GM19351 (cell line): ENCODE measurements at regions not wholly inside any gene's neighbourhood (a gene's known extent, or its start where the extent isn't known, plus 50 kb on each side); places are given as distances from the start of the nearest gene placed in this dataset.

ENCODE experiments used
- ATAC-seq: cut with Tn5 transposase; IDR thresholded peaks from one replicate; pipeline ENCODE4 v1.9.1; 2021; ENCODE audit warnings: mild to moderate bottlenecking, moderate library complexity; ENCODE audit not compliant: unreplicated experiment

DNA sequence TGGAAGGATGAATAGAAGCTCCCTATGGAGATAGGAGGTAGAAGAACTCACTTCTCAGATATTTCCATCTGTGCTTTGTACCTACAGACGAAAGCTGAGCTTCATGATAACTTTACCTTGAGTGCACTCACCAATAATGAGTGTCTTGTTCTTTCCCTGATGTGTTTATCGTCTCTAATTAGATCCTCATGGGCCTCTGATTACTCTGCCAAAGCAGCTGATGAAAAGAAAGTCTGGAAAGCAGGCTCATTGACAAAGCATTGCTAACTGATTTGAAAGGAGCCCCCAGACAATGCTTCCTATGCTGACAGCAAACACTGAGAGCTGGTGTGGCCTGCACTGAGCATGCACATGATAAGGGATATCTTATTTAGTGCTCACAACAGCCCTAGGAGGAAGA is 183.9 kb upstream of the GHITM start:
- no peak for ATAC-seq

- no peak for ATAC-seq
Measured at GRCh38 chr10:83957168-83957947, 182.0 kb upstream of the GHITM start.

DNA sequence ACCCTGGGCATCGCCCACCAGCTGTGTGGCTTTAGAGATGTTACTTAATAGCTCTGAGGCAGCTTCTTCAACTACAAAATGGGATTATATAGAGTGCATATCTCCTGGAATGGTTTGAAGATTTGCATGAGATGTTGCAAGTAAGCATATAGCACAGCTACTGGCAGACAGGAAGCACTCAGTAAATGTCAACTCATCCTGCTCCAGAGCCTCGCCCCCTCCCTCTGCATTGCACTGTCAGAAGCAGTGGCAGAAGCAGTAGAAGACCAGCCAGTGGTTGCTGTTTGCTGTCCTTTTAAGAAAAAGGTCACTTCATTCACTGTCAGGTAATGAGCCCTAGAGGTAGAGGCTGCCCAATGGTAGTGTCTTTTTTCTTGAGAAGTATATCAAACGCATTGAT is 180.0 kb upstream of the GHITM start:
- ATAC-seq: no peak

DNA sequence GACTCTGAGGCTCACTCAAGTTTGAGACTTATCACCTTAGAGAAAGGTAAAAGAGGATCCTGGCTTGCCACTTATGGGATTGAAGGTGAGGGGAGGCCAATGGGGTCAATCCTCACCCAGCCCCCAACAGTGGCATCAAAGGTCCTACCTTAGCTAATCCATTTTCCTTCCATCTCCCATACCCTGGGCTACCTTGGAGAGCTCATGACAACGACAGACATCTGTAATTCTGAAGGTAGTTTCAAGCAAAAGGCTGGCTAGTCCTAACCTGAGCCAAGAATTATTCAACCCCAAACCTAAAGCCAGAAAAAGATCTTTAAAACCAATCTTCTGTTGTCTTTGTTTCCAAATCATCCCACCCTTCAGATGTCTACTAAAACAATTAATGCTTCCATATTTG is 179.2 kb upstream of the GHITM start:
- no peak for ATAC-seq

- no peak for ATAC-seq
Measured at GRCh38 chr10:83961620-83962019, 177.7 kb upstream of the GHITM start.

- no peak for ATAC-seq
Measured at GRCh38 chr10:83963446-83963845, 175.9 kb upstream of the GHITM start.

DNA sequence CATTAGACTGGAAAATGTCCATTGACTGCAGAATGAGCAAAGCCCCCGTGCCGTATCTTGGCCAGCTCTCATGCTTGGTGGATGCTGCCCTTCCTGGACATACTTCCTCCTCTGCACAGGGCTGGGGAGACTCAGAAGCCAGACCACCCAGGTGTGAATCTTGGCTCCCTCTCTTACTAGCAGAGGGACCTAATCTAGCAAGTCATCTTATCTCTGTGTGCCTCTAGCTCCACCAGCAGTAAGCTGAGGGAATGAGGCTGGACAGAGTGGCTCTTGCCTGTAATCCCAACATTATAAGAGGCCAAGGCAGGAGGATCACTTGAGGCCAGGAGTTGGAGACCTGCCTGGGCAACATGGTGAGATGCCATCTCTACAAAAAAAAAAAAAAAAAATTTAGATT is 173.8 kb upstream of the GHITM start:
- no peak for ATAC-seq

DNA sequence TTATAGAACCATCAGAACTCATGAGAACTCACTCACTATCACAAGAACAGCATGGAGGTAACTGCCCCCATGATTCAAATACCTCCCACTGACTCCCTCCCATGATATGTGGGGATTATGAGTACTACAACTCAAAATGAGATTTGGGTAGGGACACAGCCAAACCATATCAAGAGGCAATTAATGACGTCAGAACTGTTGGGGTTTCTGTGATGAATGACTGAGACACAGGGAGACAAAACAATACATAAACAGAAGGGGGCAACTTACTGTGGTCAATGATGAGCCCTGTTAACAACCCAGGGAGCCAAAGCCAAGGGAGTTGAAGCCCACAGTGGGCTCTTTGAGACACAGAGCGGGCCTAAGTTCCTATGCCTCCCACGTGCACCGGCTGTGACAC is 171.3 kb upstream of the GHITM start:
- no peak for ATAC-seq

- no peak for ATAC-seq
Measured at GRCh38 chr10:83978681-83979383, 160.5 kb upstream of the GHITM start.

DNA sequence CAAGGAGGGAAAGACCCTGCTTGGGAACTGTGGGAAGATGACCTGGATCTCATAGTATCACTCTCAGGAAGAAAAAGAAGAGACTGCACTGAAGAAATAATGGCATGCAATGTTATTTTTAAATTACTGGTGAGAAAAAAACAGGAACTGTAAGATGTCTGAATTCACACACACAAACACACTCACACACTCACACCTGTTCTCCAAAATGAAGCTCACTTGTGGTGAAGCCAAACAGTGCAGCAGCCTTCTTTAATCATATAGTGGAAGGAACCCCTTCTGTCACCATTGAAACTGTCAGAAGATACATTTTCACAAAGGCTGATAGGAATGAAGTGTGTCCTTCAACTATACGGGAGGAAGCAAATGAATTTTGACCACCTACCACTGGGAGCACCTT is 156.5 kb upstream of the GHITM start:
- ATAC-seq: peak; percentile 62

- ATAC-seq: no peak
Measured at GRCh38 chr10:83983578-83984255, 155.6 kb upstream of the GHITM start.

DNA sequence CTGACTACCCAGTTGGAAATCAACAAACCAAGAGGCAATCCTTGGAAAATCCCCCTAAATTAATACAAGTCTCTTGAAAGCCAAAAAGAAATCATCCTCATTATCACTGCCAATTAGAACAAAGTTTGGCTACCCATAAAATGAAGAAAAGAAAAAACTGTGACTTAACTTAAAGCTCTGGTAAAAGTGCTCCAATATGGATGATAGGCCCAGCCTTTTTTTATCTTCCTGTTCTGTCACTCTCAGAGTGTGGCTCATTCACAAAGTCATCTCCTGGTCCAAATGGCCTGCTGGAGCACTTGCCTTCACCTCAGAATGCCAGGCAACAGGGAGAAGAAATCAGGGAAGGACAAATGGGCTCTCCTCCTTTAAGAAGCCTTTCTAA is 155.1 kb upstream of the GHITM start:
- ATAC-seq: no peak

GRCh38 chr10:83986800-83987199 is 152.5 kb upstream of the GHITM start:
- ATAC-seq: no peak

DNA sequence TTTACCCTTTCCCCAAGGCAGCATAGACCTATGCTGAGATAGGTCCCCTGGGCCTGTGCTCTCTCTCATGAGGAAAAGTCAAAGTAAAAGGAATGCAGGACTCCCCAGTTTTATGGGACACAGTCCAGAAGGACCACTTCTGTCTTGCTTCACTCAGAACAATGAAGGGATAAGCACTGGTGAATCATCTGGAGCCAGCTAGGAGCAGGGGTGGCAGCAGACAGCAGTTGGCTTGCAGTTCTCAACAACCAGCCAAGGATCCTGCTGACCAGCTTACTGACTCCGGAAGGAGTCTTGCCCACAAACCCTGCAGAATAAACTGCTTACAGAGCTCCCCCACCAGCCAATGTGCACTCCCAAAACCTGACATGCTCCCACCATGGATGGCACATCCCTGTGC is 152.1 kb upstream of the GHITM start:
- ATAC-seq: no peak

DNA sequence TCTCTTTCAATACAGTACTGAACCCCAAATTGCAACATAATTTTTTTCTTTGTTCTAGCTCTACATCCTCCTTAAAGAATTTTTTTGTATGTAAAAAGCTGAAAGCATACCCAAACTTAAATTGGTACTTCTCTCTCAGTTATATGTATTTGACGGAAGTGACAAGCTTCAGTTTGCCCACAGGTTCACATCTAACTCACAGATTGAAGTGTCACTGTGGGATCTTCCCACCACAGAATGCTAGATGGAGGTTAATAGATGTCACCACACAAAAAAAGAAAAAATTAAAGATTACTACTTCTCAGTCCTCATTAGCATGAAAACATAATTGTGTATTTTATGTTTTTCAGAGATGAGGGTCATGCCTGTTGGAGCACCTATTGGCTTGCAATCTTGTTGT is 150.9 kb upstream of the GHITM start:
- no peak for ATAC-seq

GRCh38 chr10:83990126-83990525 is 149.2 kb upstream of the GHITM start:
- peak; percentile 92 for ATAC-seq

GRCh38 chr10:83991986-83992753 is 147.1 kb upstream of the GHITM start:
- peak; percentile 39 for ATAC-seq

DNA sequence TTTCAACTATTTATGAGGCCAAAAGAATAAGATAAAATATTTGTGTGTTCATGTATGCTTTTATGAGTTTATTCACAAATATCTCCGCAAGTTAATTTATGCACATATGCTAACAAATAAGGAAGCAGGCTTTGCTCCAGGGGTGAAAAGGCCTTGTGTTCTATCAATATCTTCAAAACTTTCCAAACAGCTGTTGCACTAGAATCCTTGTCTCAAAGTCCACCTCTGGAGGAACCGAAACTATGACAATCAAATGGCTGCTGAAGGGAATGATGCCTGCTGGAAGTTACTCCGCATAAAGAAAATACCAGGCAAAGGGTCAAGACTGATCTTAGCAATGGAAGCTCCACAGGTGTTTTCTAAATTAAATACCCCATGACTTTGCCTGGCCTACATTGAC is 145.0 kb upstream of the GHITM start:
- no peak for ATAC-seq

GRCh38 chr10:83995738-83996331 is 143.5 kb upstream of the GHITM start:
- no peak for ATAC-seq

DNA sequence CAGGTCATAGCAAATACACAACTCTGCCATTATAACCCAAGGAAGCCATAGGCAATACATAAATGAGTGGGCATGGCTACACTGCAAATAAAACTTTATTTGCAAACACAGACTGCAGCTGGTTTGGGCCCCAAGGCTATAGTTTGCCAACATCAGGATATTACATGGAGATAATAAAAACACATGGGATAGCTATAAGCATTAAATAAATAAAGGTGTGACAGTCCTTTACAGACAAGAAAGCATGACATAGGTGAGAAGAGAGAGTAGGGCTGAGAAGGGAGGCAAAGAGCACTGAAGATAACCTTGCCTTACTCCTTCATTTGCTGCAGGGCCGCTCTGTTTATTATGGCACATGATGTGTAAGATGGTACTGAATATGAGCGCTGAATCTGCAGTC is 135.1 kb upstream of the GHITM start:
- ATAC-seq: no peak

DNA sequence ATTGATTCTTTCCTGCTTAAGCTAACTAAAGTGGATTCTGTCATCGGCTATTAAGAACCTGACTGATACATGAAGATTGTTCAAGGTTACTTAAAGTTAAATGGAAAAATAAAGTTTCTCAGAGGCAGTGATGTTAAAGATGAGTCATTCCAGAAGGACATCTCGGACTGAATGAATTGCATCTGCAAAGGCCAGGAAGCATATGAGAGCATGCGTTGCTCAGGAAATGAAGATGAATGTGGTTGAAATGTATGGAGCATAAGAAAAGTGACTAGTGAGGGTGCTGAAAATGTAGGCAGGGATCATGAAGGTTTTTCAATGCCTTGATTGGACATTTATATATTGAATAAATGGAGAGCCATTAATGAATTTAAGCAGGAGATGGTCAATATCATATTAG is 133.9 kb upstream of the GHITM start:
- no peak for ATAC-seq
